HT1080 (cell line): ENCODE measurements at regions not wholly inside any gene's neighbourhood (a gene's known extent, or its start where the extent isn't known, plus 50 kb on each side); places are given as distances from the start of the nearest gene placed in this dataset.

ENCODE experiments used
- DNase-seq: peaks from one replicate; pipeline ENCODE4 v3.0.0-alpha.2; 2015; ENCODE audit warnings: low read depth

GRCh38 chr16:80362816-80363215, 178.0 kb upstream of the DYNLRB2 start:
- no peak for DNase-seq

- no peak for DNase-seq
Observed at GRCh38 chr16:80356365-80356764, 184.4 kb upstream of the DYNLRB2 start.

- no peak for DNase-seq
Observed at GRCh38 chr16:80355335-80355734, 185.5 kb upstream of the DYNLRB2 start.

- DNase-seq: no peak
Observed at GRCh38 chr16:80350061-80350460, 190.7 kb upstream of the DYNLRB2 start.

- DNase-seq: no peak
Observed at GRCh38 chr16:80347900-80348299, 192.9 kb upstream of the DYNLRB2 start.

- DNase-seq: no peak
Observed at GRCh38 chr16:80347002-80347401, 193.8 kb upstream of the DYNLRB2 start.

- DNase-seq: no peak
Observed at GRCh38 chr16:80346111-80346632, 194.6 kb upstream of the DYNLRB2 start.

- no peak for DNase-seq
Observed at GRCh38 chr16:80345701-80346100, 195.1 kb upstream of the DYNLRB2 start.

GRCh38 chr16:80344570-80344969, 196.2 kb upstream of the DYNLRB2 start:
- no peak for DNase-seq

- no peak for DNase-seq
Observed at GRCh38 chr16:80341263-80341662, 199.5 kb upstream of the DYNLRB2 start.

- no peak for DNase-seq
Observed at GRCh38 chr16:80337786-80338185, 203.0 kb upstream of the DYNLRB2 start.

GRCh38 chr16:80330803-80331202, 210.0 kb upstream of the DYNLRB2 start:
- DNase-seq: no peak

- no peak for DNase-seq
Observed at GRCh38 chr16:80330150-80330549, 210.6 kb upstream of the DYNLRB2 start.

GRCh38 chr16:80327740-80328139, 213.1 kb upstream of the DYNLRB2 start:
- no peak for DNase-seq

- DNase-seq: no peak
Observed at GRCh38 chr16:80324371-80324770, 216.4 kb upstream of the DYNLRB2 start.

GRCh38 chr16:80323808-80324195, 217.0 kb upstream of the DYNLRB2 start:
- no peak for DNase-seq

GRCh38 chr16:80323187-80323807, 217.5 kb upstream of the DYNLRB2 start:
- no peak for DNase-seq

GRCh38 chr16:80319181-80319580, 221.6 kb upstream of the DYNLRB2 start:
- DNase-seq: peak; percentile 56

GRCh38 chr16:80318107-80318506, 222.7 kb upstream of the DYNLRB2 start:
- DNase-seq: no peak

- peak; percentile 29 for DNase-seq
Observed at GRCh38 chr16:80317599-80318037, 223.2 kb upstream of the DYNLRB2 start.

- no peak for DNase-seq
Observed at GRCh38 chr16:80317116-80317515, 223.7 kb upstream of the DYNLRB2 start.

GRCh38 chr16:80314042-80314441, 226.8 kb upstream of the DYNLRB2 start:
- no peak for DNase-seq

- DNase-seq: no peak
Observed at GRCh38 chr16:80309178-80309577, 231.6 kb upstream of the DYNLRB2 start.

GRCh38 chr16:80305410-80305809, 235.4 kb upstream of the DYNLRB2 start:
- no peak for DNase-seq
